GM18907 (cell line): ENCODE measurements at regions not wholly inside any gene's neighbourhood (a gene's known extent, or its start where the extent isn't known, plus 50 kb on each side); places are given as distances from the start of the nearest gene placed in this dataset.

Experiments used
- ATAC-seq: cut with Tn5 transposase; IDR thresholded peaks from one replicate; pipeline ENCODE4 v1.9.1; 2021; ENCODE audit warnings: mild to moderate bottlenecking, moderate library complexity; ENCODE audit not compliant: unreplicated experiment

DNA sequence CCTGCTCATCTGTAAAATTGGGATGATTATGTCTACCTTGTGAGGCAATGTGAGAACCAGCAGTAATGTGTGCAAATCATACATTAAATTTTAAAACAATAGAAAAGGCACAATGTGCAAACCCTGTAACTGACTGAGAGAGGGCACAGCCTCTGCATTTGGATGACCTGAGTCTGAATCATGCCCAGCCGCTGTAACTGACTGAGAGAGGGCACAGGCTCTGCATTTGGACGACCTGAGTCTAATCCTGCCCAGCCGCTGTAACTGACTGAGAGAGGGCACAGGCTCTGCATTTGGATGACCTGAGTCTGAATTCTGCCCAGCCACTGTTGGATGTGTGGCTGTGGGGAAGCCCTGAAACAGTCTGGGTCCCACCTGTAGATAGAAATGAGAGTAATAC, 351.5 kb upstream of the SHH start:
- ATAC-seq: no peak

DNA sequence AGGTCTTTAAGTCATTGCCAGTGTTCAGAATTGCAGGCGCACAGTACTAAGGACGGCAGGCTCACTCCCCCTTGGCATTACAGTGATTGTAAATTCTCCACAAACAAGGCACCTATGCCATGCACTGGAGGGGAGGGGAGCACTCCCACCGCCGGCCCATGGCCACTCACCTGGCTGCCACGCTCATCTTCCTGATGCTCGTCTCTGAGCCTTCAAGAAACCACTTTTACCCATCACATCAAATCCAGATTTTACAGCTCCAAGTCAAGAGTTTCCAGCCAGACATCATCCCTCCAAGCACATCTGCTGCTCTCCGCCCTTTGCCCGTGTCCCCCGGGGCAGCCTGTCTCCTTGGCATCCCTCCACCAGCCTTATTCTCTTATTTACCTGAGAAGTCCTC, 350.2 kb upstream of the SHH start:
- ATAC-seq: no peak

- ATAC-seq: no peak
Measured at GRCh38 chr7:156160811-156161210, 348.5 kb upstream of the SHH start.

DNA sequence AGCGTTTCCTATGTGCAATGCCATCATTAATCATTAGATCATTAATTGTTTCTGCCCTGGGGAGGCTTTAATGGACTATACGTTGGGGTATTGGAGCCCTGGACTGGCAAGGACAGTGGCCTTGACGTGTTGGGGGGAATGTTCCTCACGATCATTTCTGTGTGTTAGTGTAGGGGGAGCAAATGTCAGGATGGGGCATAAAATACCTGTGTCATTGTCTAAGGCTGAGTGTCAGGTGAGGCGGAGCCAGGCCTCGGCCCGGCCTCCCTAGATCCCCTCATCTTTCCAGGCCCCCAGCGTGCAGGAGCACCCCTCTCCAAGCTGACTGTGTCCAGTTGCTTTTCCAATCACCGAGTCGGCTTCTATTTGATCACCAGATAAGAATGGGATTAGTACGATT, 346.4 kb upstream of the SHH start:
- ATAC-seq: no peak

DNA sequence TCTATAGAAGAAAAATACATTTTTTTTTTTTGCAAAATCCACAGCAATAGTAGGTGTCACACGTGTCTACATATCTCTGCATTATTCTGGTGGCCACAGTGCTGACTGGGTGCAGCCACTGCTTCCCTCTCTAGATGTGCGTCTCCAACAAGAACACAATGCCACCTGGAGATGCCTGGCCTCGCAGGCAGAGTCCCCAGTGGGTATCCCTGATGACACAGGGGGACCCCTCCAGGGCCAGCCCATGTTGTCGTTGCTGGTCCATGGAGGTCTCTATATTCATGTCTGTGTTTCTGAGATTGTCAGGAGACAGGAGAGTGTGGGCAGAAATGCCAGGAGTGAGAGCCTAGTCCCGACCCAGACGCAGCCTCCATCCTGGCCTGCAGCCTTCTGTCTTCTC, 345.9 kb upstream of the SHH start:
- no peak for ATAC-seq

GRCh38 chr7:156157409-156158012, 345.2 kb upstream of the SHH start:
- no peak for ATAC-seq

DNA sequence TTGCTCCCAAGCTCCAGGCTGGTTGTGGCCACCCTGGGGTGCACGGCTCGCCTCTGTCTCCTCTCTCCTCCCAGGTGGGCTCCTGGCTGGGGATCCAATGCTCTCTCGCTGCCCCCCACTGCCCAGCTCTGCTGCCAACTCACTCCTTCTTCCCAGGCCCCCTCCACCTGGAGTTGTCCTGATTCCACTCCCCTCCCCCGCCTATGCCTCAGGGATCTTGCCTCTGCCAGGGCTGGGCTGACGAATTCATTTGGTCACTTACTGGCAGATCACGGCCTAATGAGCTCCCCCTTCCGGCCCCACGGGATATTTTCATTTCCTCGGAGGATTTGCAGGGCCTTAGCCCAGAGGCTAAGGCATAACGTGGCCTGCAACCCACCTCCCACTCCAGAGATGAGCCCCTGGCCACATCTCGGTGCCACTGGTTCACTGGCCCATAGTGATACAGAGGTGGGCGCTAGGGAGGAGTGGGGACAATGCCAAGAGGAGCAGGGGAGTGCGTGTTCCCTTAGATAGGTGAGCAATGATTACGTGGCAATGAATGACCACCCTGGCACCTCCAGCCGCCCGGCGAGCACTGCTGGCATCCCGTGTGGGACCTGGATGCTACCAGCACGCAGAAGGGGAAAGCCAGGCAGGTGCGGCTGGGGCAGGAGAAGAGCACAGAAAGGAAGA, 344.6 kb upstream of the SHH start:
- no peak for ATAC-seq

DNA sequence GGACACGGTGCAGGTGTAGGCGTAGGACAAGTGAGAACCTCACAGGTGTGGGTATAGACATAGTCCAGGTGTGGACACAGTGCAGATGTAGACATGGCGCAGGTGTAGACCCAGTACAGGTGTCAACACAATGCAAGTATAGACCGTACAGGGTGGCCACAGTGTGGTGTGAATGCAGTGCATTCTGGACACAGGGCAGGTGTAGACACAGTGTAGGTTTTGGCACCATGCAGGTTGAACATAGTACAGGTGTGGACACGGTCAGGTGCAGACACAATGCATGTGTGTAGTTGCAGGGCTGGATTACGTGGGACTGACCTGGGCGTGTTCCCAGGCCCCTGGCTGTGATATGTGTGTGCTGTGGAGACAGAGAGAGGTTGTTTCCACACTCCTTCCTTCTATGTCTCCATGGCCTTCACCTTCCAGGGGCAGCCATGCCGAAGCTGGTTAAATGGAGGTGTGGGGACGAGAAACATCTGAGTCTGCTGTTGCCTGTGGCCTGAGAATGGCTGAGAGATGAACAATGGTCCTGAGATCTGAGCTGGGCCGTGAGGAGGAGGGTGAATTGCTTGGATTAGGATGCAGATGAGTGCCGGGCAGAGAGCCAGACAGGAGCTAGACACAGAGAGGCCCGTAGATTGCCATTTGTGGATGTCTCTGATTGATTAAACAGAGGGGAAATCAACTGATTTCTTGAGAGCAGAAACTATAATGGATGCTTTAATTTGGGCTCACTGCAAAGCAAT, 343.9 kb upstream of the SHH start:
- ATAC-seq: no peak

DNA sequence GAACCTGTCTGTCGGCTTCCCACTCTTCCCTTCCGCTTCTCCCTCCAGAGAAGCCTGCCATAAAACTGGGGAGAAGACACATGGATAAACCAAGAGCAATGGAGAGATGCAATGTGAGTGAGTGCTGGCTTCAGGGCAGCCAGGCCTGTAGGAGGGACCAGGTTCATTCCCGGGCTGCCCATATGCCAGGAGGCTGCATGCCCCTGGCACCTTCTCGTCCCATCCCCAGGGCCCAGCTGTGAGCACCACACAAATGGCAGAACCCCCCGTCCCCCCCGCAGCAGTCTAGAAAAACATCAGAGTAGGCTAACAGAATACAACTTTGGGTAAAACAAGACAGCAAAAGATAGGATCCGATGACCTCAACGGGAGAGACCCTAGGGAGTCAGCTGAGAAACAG, 341.3 kb upstream of the SHH start:
- ATAC-seq: no peak

DNA sequence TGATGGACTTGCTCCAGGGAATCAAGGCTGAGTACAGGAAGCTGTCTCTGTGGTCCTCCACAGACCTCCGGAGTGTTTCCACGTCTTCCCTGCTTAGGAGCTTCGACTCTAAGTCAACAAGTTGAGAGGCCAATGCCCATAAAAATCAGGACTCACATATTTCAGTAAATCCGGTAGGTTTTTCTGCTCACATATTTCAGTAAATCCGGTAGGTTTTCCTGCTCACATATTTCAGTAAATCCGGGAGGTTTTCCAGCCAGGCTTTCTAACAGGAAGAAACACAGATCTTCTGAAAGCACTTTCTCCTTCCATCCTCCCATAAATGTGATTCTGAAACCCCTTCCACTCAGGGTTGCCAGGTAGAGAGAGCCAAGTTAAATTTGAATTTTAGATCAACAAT, 340.1 kb upstream of the SHH start:
- no peak for ATAC-seq

DNA sequence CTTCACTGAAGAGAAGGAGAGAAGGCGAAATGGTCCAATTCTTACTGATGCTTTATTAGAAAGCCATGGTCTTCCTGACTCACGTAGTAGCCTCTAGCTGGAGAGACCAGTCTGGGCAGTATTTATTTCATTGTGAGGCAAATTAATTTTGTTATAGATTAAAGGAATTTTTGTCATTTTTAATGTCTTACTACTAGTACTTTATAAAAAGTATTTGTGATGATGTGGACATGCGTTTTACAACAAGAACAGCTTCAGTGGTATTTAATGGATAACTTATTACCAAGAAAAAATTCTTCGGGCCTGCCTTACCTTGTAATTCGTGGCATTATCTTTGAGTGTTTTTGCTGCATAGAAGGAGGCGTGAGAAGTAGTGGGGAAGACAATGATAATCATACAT, 339.4 kb upstream of the SHH start:
- ATAC-seq: no peak

- no peak for ATAC-seq
Measured at GRCh38 chr7:156151078-156151477, 338.8 kb upstream of the SHH start.

- ATAC-seq: no peak
Measured at GRCh38 chr7:156148995-156149394, 336.7 kb upstream of the SHH start.

DNA sequence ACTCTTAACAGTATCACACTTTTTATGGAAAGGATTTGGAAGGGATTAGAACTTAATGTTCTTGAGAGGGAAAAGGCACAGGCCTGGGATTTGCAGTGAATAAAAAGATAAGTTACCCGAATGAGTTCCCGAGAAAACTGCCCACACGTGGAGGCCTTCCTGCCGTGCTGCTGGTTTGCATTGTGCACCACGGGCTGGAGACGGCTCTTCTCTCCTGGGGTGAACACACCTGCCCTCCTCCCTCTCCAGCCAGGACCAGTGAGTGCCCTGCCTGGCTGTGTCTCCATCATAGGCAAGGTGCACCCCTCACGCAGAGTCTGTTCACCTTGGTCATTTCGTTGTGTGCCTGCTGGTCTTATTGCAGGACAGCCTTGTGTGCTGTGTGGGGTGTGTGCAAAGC, 336.3 kb upstream of the SHH start:
- ATAC-seq: no peak

- no peak for ATAC-seq
Measured at GRCh38 chr7:156147756-156148504, 335.7 kb upstream of the SHH start.

DNA sequence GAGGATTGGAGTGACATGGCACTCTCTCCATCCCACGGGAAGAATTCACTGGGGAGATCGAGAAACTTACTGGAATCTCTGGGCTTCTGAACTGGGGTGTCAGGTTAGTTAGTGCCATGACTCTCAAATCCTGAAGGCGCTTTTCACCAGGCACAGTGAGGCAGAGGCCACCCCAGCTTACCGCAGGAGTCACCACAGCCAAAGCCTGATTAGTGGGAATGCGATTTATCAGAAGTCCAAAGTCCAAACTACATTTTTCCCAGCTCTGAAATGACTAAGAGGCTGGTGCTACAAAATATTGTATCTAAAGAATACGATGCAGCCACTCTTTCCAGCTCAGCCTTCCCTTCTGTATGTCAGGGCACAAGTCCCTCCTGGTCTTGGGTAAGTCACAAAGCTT, 334.8 kb upstream of the SHH start:
- ATAC-seq: no peak

DNA sequence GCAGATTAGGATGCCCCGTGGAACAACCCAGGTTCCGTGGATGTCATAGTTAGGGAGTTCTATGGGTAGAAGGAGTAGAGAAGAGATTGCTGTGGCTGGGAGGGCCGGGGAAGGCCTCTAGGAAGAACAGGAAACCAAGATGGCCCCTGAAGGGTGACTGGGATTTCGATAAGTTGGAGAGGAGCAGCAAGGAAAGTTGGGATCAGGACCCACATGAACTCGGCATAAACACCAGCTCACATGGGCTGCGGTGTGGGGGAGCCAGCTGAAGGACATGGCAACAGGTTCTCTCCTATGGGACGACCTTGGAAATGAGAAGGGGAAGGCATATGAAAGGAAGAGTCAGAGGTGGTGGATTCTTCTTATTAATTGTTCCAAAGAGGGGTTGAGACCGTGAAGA, 333.7 kb upstream of the SHH start:
- no peak for ATAC-seq

DNA sequence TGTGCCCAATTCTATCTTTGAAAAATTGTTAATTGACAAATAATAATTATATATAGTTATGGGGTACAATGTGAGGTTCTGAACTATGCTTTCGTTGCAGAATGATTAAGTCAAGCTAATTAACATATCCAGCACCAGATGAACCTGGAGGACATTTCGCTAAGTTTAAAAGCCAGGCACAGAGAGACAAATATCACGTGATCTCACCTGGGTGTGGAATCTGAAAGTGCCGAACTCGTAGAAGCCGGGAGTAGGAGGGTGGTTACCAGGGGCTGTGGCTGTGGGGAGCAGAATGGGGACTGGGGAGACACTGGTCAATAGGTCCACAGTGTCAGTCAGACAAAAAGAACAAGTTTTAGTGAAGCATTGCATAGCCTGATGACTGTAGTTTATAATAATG, 332.9 kb upstream of the SHH start:
- no peak for ATAC-seq

DNA sequence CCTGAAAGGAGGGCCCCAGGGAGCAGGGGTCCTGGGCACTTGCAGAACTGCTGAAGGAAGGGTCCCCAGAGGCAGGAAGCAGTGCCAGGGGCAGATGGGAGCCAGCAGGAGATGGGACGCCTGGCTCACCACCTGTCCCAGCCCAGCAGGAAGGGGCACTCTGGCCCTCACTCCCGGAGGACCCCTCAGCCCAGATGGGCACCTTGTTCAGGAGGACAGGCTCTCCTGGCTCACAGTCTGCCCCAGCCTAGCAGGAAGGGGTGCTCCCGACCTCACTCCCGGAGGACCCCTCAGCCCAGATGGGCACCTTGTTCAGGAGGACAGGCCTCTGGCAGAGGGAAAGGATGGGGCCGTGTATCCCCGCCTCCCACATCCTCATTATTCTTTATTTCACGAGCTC, 331.4 kb upstream of the SHH start:
- no peak for ATAC-seq

- ATAC-seq: no peak
Measured at GRCh38 chr7:156143158-156143557, 330.9 kb upstream of the SHH start.

DNA sequence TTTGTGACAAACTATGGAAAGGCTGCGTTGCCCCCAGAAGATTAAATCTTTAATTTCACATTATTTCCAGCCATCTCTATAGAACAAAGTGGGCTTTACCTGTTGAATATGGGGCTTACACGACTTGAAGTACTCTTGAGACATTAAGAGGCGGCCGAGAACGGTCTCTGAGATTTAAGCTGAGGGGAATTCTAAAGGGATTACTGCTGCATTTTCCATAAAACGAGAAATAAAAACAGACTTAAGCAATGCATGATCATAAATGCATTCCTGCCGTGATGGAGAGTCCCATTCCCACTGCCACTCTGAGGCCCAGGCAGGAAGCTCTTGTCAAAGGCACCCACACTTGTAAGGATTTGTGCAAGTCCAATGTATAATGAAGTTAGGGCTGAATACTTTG, 329.7 kb upstream of the SHH start:
- ATAC-seq: no peak

GRCh38 chr7:156140896-156141295, 328.6 kb upstream of the SHH start:
- ATAC-seq: no peak
